GM11168 (cell line): ENCODE measurements at regions not wholly inside any gene's neighbourhood (a gene's known extent, or its start where the extent isn't known, plus 50 kb on each side); places are given as distances from the start of the nearest gene placed in this dataset.

ENCODE experiments used
- in situ Hi-C: fragments of 300-500 bp; cut with MboI; formaldehyde crosslinking; loops from one replicate; pipeline ENCODE4 v1.12.0; 2022; ENCODE audit warnings: low sequenced_read_pairs; ENCODE audit not compliant: unreplicated experiment

GRCh38 chr19:31626941-31627340 is 277.7 kb upstream of the TSHZ3 start:
- in situ Hi-C loops, result no loop called here

- in situ Hi-C loops, result no loop called here
These were observed 278.6 kb upstream of the TSHZ3 start for GRCh38 chr19:31627620-31628365.

- in situ Hi-C loops, result no loop called here
These were observed 280.5 kb upstream of the TSHZ3 start for GRCh38 chr19:31629579-31630363.

- in situ Hi-C loops, result no loop called here
These were observed 283.8 kb upstream of the TSHZ3 start for GRCh38 chr19:31633014-31633413.

GRCh38 chr19:31639306-31639705 is 290.1 kb upstream of the TSHZ3 start:
- in situ Hi-C loops, result no loop called here

- in situ Hi-C loops, result no loop called here
These were observed 292.4 kb upstream of the TSHZ3 start for GRCh38 chr19:31641591-31641990.

- in situ Hi-C loops, result no loop called here
These were observed 299.1 kb upstream of the TSHZ3 start for GRCh38 chr19:31648347-31648746.

GRCh38 chr19:31656507-31656906 is 307.3 kb upstream of the TSHZ3 start:
- in situ Hi-C loops, result no loop called here

- in situ Hi-C loops, result no loop called here
These were observed 310.0 kb upstream of the TSHZ3 start for GRCh38 chr19:31658993-31659896.

- in situ Hi-C loops, result no loop called here
These were observed 310.6 kb upstream of the TSHZ3 start for GRCh38 chr19:31659897-31660210.

- in situ Hi-C loops, result no loop called here
These were observed 314.9 kb upstream of the TSHZ3 start for GRCh38 chr19:31664096-31664495.

- in situ Hi-C loops, result no loop called here
These were observed 315.8 kb upstream of the TSHZ3 start for GRCh38 chr19:31664997-31665396.

- in situ Hi-C loops, result no loop called here
These were observed 316.9 kb upstream of the TSHZ3 start for GRCh38 chr19:31666126-31666525.

- in situ Hi-C loops, result no loop called here
These were observed 317.9 kb upstream of the TSHZ3 start for GRCh38 chr19:31667106-31667505.

- in situ Hi-C loops, result no loop called here
These were observed 319.7 kb upstream of the TSHZ3 start for GRCh38 chr19:31668921-31669320.

GRCh38 chr19:31670931-31671330 is 321.7 kb upstream of the TSHZ3 start:
- in situ Hi-C loops, result no loop called here

GRCh38 chr19:31671411-31672035 is 322.3 kb upstream of the TSHZ3 start:
- in situ Hi-C loops, result no loop called here

- in situ Hi-C loops, result no loop called here
These were observed 325.4 kb upstream of the TSHZ3 start for GRCh38 chr19:31674503-31675192.

GRCh38 chr19:31675193-31675913 is 326.1 kb upstream of the TSHZ3 start:
- in situ Hi-C loops, result no loop called here
